Fibroblast of skin of right quadriceps (primary cell): ENCODE measurements at regions not wholly inside any gene's neighbourhood (a gene's known extent, or its start where the extent isn't known, plus 50 kb on each side); places are given as distances from the start of the nearest gene placed in this dataset.

Source experiments
- DNase-seq: peaks from one replicate; pipeline ENCODE4 v3.0.0-alpha.2; 2013

- DNase-seq: no peak
These were observed 923.8 kb upstream of the EEF2KMT start for GRCh38 chr16:6021276-6021943.

GRCh38 chr16:6020162-6020985 is 922.8 kb upstream of the EEF2KMT start:
- no peak for DNase-seq

GRCh38 chr16:6019490-6019991 is 921.9 kb upstream of the EEF2KMT start:
- no peak for DNase-seq

- DNase-seq: no peak
These were observed 921.4 kb upstream of the EEF2KMT start for GRCh38 chr16:6018848-6019489.

GRCh38 chr16:6016530-6017184 is 919.1 kb upstream of the EEF2KMT start:
- DNase-seq: peak; percentile 5

- DNase-seq: no peak
These were observed 915.1 kb upstream of the EEF2KMT start for GRCh38 chr16:6012716-6013115.

- no peak for DNase-seq
These were observed 911.6 kb upstream of the EEF2KMT start for GRCh38 chr16:6009151-6009550.

GRCh38 chr16:6008670-6009069 is 911.1 kb upstream of the EEF2KMT start:
- no peak for DNase-seq

GRCh38 chr16:5993356-5993755 is 895.8 kb upstream of the EEF2KMT start:
- DNase-seq: no peak

- DNase-seq: no peak
These were observed 885.4 kb upstream of the EEF2KMT start for GRCh38 chr16:5982979-5983378.

- no peak for DNase-seq
These were observed 882.4 kb upstream of the EEF2KMT start for GRCh38 chr16:5979905-5980550.

GRCh38 chr16:5977329-5977728 is 879.7 kb upstream of the EEF2KMT start:
- DNase-seq: no peak

- no peak for DNase-seq
These were observed 875.2 kb upstream of the EEF2KMT start for GRCh38 chr16:5972747-5973146.

- no peak for DNase-seq
These were observed 874.3 kb upstream of the EEF2KMT start for GRCh38 chr16:5971924-5972323.

GRCh38 chr16:5971106-5971505 is 873.5 kb upstream of the EEF2KMT start:
- no peak for DNase-seq

GRCh38 chr16:5966004-5966403 is 868.4 kb upstream of the EEF2KMT start:
- no peak for DNase-seq

GRCh38 chr16:5965321-5965720 is 867.7 kb upstream of the EEF2KMT start:
- no peak for DNase-seq

- DNase-seq: no peak
These were observed 853.9 kb upstream of the EEF2KMT start for GRCh38 chr16:5951486-5951885.

- no peak for DNase-seq
These were observed 847.4 kb upstream of the EEF2KMT start for GRCh38 chr16:5944971-5945370.

- no peak for DNase-seq
These were observed 841.0 kb upstream of the EEF2KMT start for GRCh38 chr16:5938607-5939006.

GRCh38 chr16:5932906-5933305 is 835.3 kb upstream of the EEF2KMT start:
- DNase-seq: no peak

GRCh38 chr16:5928476-5929065 is 831.0 kb upstream of the EEF2KMT start:
- no peak for DNase-seq
